Upper lobe of left lung (tissue), 4 donors: ENCODE measurements at regions not wholly inside any gene's neighbourhood (a gene's known extent, or its start where the extent isn't known, plus 50 kb on each side); places are given as distances from the start of the nearest gene placed in this dataset.

ENCODE experiments used
- EP300 ChIP-seq, 4 donors: sonication (generic); formaldehyde crosslinking; IDR thresholded peaks; one replicate each; pipeline ENCODE4 v1.5.1; 2017; ENCODE audit warnings: antibody characterized with exemption in 4 of 4, control low read depth in 2 of 4
- POLR2A ChIP-seq, 4 donors: fragments of 450-650 bp; IDR thresholded peaks; one replicate each; pipeline ENCODE4 v1.5.1; 2016 to 2017; ENCODE audit warnings: antibody characterized with exemption in 4 of 4, mild to moderate bottlenecking in 2 of 4
- TF ChIP-seq, protein P1 (sequence below), 6 experiments: fragments of 450-650 bp in 4 of 6; fragments of 200-600 bp in 2 of 6; sonication (generic) in 2 of 6; IDR thresholded peaks; one replicate each; pipeline ENCODE4 v1.5.1; 2016 to 2019; ENCODE audit warnings: antibody characterized with exemption in 6 of 6

DNA sequence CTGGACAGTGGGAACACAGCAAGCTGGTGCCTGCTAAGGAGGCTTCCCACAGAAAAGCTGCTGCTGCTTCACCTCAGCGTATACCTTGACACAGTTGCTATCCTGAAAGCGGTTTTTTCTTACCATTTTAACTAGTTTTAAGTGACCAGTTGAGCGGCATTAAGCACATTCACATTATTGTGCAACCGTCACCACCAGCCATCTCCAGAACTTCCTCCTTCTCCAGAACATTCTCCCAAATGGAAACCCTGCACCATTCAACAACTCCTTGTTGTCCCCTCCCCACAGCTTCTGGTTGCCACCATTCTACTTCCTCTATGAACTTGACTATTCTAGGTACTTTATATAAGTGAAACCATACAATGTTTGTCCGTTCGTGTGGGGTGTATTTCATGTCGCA is 169.9 kb downstream of the SNX10 start:
- TF ChIP-seq, protein P1, sequence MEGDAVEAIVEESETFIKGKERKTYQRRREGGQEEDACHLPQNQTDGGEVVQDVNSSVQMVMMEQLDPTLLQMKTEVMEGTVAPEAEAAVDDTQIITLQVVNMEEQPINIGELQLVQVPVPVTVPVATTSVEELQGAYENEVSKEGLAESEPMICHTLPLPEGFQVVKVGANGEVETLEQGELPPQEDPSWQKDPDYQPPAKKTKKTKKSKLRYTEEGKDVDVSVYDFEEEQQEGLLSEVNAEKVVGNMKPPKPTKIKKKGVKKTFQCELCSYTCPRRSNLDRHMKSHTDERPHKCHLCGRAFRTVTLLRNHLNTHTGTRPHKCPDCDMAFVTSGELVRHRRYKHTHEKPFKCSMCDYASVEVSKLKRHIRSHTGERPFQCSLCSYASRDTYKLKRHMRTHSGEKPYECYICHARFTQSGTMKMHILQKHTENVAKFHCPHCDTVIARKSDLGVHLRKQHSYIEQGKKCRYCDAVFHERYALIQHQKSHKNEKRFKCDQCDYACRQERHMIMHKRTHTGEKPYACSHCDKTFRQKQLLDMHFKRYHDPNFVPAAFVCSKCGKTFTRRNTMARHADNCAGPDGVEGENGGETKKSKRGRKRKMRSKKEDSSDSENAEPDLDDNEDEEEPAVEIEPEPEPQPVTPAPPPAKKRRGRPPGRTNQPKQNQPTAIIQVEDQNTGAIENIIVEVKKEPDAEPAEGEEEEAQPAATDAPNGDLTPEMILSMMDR (IDR thresholded peaks at IDR 0.05): no peak
- TF ChIP-seq POLR2A (IDR thresholded peaks at IDR 0.05) (no peak), EP300 (IDR thresholded peaks at IDR 0.05) (no peak)
